GM23248 (cell line): ENCODE measurements at regions not wholly inside any gene's neighbourhood (a gene's known extent, or its start where the extent isn't known, plus 50 kb on each side); places are given as distances from the start of the nearest gene placed in this dataset.

Experiments
- DNase-seq: peaks from one replicate; pipeline ENCODE4 v3.0.0-alpha.2; 2015
- H2AFZ ChIP-seq: fragments of 200-600 bp; sonication (generic); 2 replicates; pipeline ENCODE4 v1.6.1; 2016; ENCODE audit warnings: antibody characterized with exemption
- H3F3A ChIP-seq: fragments of 200-600 bp; sonication (generic); 2 replicates; pipeline ENCODE4 v1.6.1; 2016; ENCODE audit warnings: mild to moderate bottlenecking, antibody characterized with exemption, mixed run types; ENCODE audit not compliant: insufficient read depth
- H3K27ac ChIP-seq: fragments of 200-600 bp; sonication (generic); 2 replicates; pipeline ENCODE4 v1.5.1; 2016; ENCODE audit warnings: mild to moderate bottlenecking
- H3K27me3 ChIP-seq: fragments of 200-600 bp; sonication (generic); replicated peaks from 2 replicates; pipeline ENCODE4 v1.6.1; 2016; ENCODE audit warnings: mild to moderate bottlenecking; ENCODE audit not compliant: insufficient read depth
- H3K36me3 ChIP-seq: fragments of 200-600 bp; sonication (generic); 2 replicates; pipeline ENCODE4 v1.6.1; 2016; ENCODE audit warnings: low read depth, mild to moderate bottlenecking
- H3K4me1 ChIP-seq: fragments of 200-600 bp; sonication (generic); 2 replicates; pipeline ENCODE4 v1.6.1; 2016; ENCODE audit warnings: mild to moderate bottlenecking; ENCODE audit not compliant: insufficient read depth
- H3K4me2 ChIP-seq: fragments of 200-600 bp; sonication (generic); one replicate; pipeline ENCODE4 v1.6.1; 2016; ENCODE audit warnings: mild to moderate bottlenecking; ENCODE audit not compliant: unreplicated experiment
- H3K4me3 ChIP-seq: fragments of 200-600 bp; sonication (generic); 2 replicates; pipeline ENCODE4 v1.5.1; 2016; ENCODE audit warnings: mild to moderate bottlenecking
- H3K79me2 ChIP-seq: fragments of 200-600 bp; sonication (generic); 2 replicates; pipeline ENCODE4 v1.6.1; 2016; ENCODE audit warnings: mild to moderate bottlenecking; ENCODE audit not compliant: insufficient read depth
- H3K9ac ChIP-seq: fragments of 200-600 bp; sonication (generic); 2 replicates; pipeline ENCODE4 v1.6.1; 2016; ENCODE audit warnings: mild to moderate bottlenecking
- H3K9me2 ChIP-seq: fragments of 200-600 bp; sonication (generic); 2 replicates; pipeline ENCODE4 v1.6.1; 2016; ENCODE audit warnings: mixed run types, mild to moderate bottlenecking, moderate library complexity; ENCODE audit not compliant: insufficient read depth
- H3K9me3 ChIP-seq: fragments of 200-600 bp; sonication (generic); one replicate; pipeline ENCODE4 v1.6.1; 2017; ENCODE audit warnings: low read depth
- H4K20me1 ChIP-seq: fragments of 200-600 bp; sonication (generic); 2 replicates; pipeline ENCODE4 v1.6.0; 2016; ENCODE audit not compliant: insufficient read depth
- EZH2 ChIP-seq: fragments of 200-600 bp; sonication (generic); IDR thresholded peaks from 2 replicates; pipeline ENCODE4 v1.6.1; 2018; ENCODE audit warnings: antibody characterized with exemption, mild to moderate bottlenecking; ENCODE audit not compliant: insufficient read depth, poor library complexity, severe bottlenecking
- EZH2phosphoT487 ChIP-seq: fragments of 200-600 bp; sonication (generic); IDR thresholded peaks from 2 replicates; pipeline ENCODE4 v1.6.1; 2018; ENCODE audit warnings: antibody characterized with exemption, moderate library complexity, mild to moderate bottlenecking, low read depth; ENCODE audit not compliant: insufficient read depth
- WGBS, 2 experiments: methylation state at CpG; one replicate each; pipeline ENCODE4 v1.1.6; 2015 to 2017; ENCODE audit warnings: low lambda C conversion rate in 2 of 2, low coverage in 1 of 2; ENCODE audit errors: missing lambda C conversion rate in 2 of 2; 5-methylcytosine and 5-hydroxymethylcytosine counted together
- in situ Hi-C: fragments of 300-500 bp; cut with MboI; formaldehyde crosslinking; loops from 2 replicates; pipeline ENCODE4 v1.15.0; 2020

GRCh38 chr11:80524349-80524748 lies 1083.5 kb upstream of the TENM4 start:
- H3K9me3 ChIP-seq: no peaks in the 10 kb centered on the region
- no peak overlapping the region for H3K4me3 ChIP-seq
- 35 to 44% methylated on average over 4 of the region's 4 CpGs for WGBS, 2 experiments
- no peaks in the 10 kb centered on the region for H3K9me2 ChIP-seq
- H3K36me3 ChIP-seq: no peaks in the 10 kb centered on the region
- H4K20me1 ChIP-seq: no peaks in the 10 kb centered on the region
- TF ChIP-seq EZH2phosphoT487 (no peak), EZH2 (no peak)
- no peak overlapping the region for H3K27ac ChIP-seq
- in situ Hi-C loops: no loop called here
- no peak for DNase-seq
- no peak overlapping the region for H3K4me2 ChIP-seq
- H3K27me3 ChIP-seq: no peaks in the 10 kb centered on the region
- H3K79me2 ChIP-seq: no peaks in the 10 kb centered on the region
- H3K4me1 ChIP-seq: no peaks in the 10 kb centered on the region
- H2AFZ ChIP-seq: no peak overlapping the region
- no peak overlapping the region for H3K9ac ChIP-seq
- no peaks in the 10 kb centered on the region for H3F3A ChIP-seq

- no peaks in the 10 kb centered on the region for H3K36me3 ChIP-seq
- no peaks in the 10 kb centered on the region for H3K9me3 ChIP-seq
- no peaks in the 10 kb centered on the region for H3K4me1 ChIP-seq
- 21 to 31% methylated on average over 1 of the region's 1 CpG for WGBS, 2 experiments
- H3K79me2 ChIP-seq: no peaks in the 10 kb centered on the region
- no peak overlapping the region for H2AFZ ChIP-seq
- H3K9me2 ChIP-seq: no peaks in the 10 kb centered on the region
- in situ Hi-C loops: no loop called here
- no peak overlapping the region for H3K4me2 ChIP-seq
- no peaks in the 10 kb centered on the region for H3K27me3 ChIP-seq
- TF ChIP-seq EZH2 (no peak), EZH2phosphoT487 (no peak)
- no peak for DNase-seq
- no peaks in the 10 kb centered on the region for H4K20me1 ChIP-seq
- no peaks in the 10 kb centered on the region for H3F3A ChIP-seq
- no peak overlapping the region for H3K27ac ChIP-seq
- no peak overlapping the region for H3K9ac ChIP-seq
- H3K4me3 ChIP-seq: no peak overlapping the region
Observed at GRCh38 chr11:80523057-80523456, 1082.2 kb upstream of the TENM4 start.

GRCh38 chr11:80521592-80521991 lies 1080.8 kb upstream of the TENM4 start:
- no peak overlapping the region for H3K4me2 ChIP-seq
- no peak overlapping the region for H3K9ac ChIP-seq
- no peak overlapping the region for H3K27ac ChIP-seq
- H3K4me1 ChIP-seq: no peaks in the 10 kb centered on the region
- no peaks in the 10 kb centered on the region for H3K9me3 ChIP-seq
- H3K4me3 ChIP-seq: no peak overlapping the region
- H4K20me1 ChIP-seq: no peaks in the 10 kb centered on the region
- no peaks in the 10 kb centered on the region for H3K36me3 ChIP-seq
- H3K79me2 ChIP-seq: no peaks in the 10 kb centered on the region
- no peak overlapping the region for H2AFZ ChIP-seq
- in situ Hi-C loops: no loop called here
- no peak for DNase-seq
- no peaks in the 10 kb centered on the region for H3K9me2 ChIP-seq
- 14 to 15% methylated on average over 3 of the region's 3 CpGs for WGBS, 2 experiments
- H3K27me3 ChIP-seq: no peaks in the 10 kb centered on the region
- no peaks in the 10 kb centered on the region for H3F3A ChIP-seq
- TF ChIP-seq EZH2 (no peak), EZH2phosphoT487 (no peak)

- Histone ChIP-seq H3K36me3 (no peaks in the 10 kb centered on the region), H4K20me1 (no peaks in the 10 kb centered on the region), H3K27ac (no peak overlapping the region), H3F3A (no peaks in the 10 kb centered on the region), H3K27me3 (no peaks in the 10 kb centered on the region), H3K4me2 (no peak overlapping the region), H3K9me2 (no peaks in the 10 kb centered on the region), H3K4me3 (no peak overlapping the region), H3K9me3 (no peaks in the 10 kb centered on the region), H3K4me1 (no peaks in the 10 kb centered on the region), H3K9ac (no peak overlapping the region), H3K79me2 (no peaks in the 10 kb centered on the region), H2AFZ (no peak overlapping the region)
- in situ Hi-C loops: no loop called here
- no peak for DNase-seq
- WGBS, 2 experiments: 2 to 4% methylated on average over 2 of the region's 2 CpGs
- TF ChIP-seq EZH2phosphoT487 (no peak), EZH2 (no peak)
Observed at GRCh38 chr11:80520507-80520887, 1079.7 kb upstream of the TENM4 start.
